ENCODE measurements at regions not wholly inside any gene's neighbourhood (a gene's known extent, or its start where the extent isn't known, plus 50 kb on each side); places are given as distances from the start of the nearest gene placed in this dataset.
"Not testable (repeated sequence)": the region's sequence is repeated elsewhere in the genome, so short reads cannot be mapped to it uniquely, and the experiment has no call there.

DNA sequence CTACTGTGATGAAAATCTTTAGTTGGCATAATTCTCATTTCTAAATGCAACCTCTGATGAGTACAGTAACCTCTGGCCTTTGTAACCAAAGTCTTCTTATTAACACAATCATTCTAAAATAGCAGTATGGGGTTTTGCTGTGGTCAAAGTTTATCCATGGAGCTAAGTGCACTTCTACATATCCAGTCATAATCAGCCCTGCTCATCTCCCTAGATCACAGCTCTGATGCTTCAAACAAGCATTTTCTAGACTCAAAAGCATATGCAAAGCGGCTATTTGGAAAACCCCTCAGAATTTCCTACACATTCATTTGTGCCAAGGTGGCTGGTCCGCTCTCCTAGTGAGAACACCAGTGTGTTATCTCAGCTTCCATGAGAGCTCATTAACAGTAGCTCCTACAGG, 418.6 kb downstream of the MRPL39 start:
- ATAC-seq (ENCODE audit: low FRiP score in 2 of 2) (no peak), DNase-seq (no peak)
- no peak overlapping the region for H3K4me3 ChIP-seq
- no peaks in the 10 kb centered on the region for H3K9me3 ChIP-seq
- no peak overlapping the region for H3K27ac ChIP-seq
- no peaks in the 10 kb centered on the region for H3K36me3 ChIP-seq
- no peaks in the 10 kb centered on the region for H3K27me3 ChIP-seq
- TF ChIP-seq POLR2AphosphoS5 (IDR thresholded peaks at IDR 0.05) (no peak), EP300 (IDR thresholded peaks at IDR 0.05) (no peak), POLR2A (IDR thresholded peaks at IDR 0.05) (no peak)
- TF ChIP-seq, protein P1, sequence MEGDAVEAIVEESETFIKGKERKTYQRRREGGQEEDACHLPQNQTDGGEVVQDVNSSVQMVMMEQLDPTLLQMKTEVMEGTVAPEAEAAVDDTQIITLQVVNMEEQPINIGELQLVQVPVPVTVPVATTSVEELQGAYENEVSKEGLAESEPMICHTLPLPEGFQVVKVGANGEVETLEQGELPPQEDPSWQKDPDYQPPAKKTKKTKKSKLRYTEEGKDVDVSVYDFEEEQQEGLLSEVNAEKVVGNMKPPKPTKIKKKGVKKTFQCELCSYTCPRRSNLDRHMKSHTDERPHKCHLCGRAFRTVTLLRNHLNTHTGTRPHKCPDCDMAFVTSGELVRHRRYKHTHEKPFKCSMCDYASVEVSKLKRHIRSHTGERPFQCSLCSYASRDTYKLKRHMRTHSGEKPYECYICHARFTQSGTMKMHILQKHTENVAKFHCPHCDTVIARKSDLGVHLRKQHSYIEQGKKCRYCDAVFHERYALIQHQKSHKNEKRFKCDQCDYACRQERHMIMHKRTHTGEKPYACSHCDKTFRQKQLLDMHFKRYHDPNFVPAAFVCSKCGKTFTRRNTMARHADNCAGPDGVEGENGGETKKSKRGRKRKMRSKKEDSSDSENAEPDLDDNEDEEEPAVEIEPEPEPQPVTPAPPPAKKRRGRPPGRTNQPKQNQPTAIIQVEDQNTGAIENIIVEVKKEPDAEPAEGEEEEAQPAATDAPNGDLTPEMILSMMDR (IDR thresholded peaks at IDR 0.05): no peak
- 71 to 80% methylated on average over 2 of the region's 2 CpGs for WGBS, 2 donors
- no peaks in the 10 kb centered on the region for H3K4me1 ChIP-seq

DNA sequence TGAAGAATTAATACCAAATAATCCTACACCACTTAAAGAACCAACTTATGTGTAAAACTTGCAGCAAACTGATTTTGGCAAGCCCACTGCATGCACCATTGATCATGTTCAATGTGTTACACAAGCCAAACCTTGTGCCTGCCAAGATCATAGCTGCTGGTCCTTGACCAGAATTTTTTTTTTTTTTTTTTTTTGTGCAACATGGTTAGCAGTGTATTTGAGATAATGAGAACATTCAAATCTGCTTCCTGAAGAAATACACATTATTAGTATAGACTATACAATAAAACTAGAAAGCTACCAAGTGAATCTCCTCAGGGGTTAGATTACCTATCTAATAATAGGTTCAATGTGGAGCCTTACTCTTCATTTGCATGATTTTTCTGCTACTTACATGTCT, 421.0 kb downstream of the MRPL39 start:
- H3K9me3 ChIP-seq: no peaks in the 10 kb centered on the region
- no peak overlapping the region for H3K27ac ChIP-seq
- no peak for ATAC-seq (ENCODE audit: low FRiP score in 2 of 2)
- no peak for DNase-seq
- TF ChIP-seq, protein P1 (IDR thresholded peaks at IDR 0.05): no peak
- TF ChIP-seq EP300 (IDR thresholded peaks at IDR 0.05) (no peak), POLR2AphosphoS5 (IDR thresholded peaks at IDR 0.05) (no peak), POLR2A (IDR thresholded peaks at IDR 0.05) (no peak)
- H3K4me1 ChIP-seq: no peaks in the 10 kb centered on the region
- no peak overlapping the region for H3K4me3 ChIP-seq
- H3K36me3 ChIP-seq: no peaks in the 10 kb centered on the region
- H3K27me3 ChIP-seq: no peaks in the 10 kb centered on the region

DNA sequence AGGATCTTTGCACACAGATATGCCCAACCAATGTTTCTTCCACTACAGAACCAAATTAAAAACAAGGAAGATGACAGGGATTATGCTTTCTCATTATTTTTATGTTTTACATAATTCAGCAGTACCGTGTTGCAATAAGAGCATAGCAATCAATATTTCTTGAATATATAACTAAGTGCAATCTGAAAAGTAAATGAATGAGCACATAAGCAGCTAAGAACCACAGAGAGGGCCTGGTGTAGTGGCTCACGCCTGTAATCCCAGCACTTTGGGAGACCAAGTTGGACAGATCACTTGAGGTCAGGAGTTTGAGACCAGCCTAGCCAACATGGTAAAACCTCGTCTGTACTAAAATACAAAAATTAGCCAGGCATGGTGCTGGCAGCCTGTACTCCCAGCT, 423.7 kb downstream of the MRPL39 start:
- H3K4me1 ChIP-seq: no peaks in the 10 kb centered on the region
- DNase-seq: no peak
- ATAC-seq (ENCODE audit: low FRiP score in 2 of 2): no peak

DNA sequence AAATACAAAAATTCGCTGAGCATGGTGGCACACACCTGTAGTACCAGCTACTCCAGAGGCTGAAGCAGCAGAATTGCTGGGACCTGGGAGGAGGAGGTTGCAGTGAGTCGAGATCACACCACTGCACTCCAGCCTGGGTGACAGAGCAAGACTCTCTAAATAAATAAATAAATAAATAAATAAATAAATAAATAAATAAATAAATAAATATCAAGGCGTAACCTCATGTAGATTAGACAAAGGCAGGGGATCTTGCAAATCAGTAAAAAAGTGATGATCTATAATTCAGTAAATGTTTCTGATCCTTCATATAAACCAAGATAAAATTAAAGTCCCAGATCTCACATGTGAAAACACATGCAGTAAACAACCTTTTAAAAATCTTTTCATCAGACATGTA, 425.6 kb downstream of the MRPL39 start:
- not testable (repeated sequence) for H3K4me1 ChIP-seq; H3K27me3 ChIP-seq; H3K36me3 ChIP-seq; H3K27ac ChIP-seq; ATAC-seq (ENCODE audit: low FRiP score in 2 of 2); H3K4me3 ChIP-seq; DNase-seq; H3K9me3 ChIP-seq
- 79 to 89% methylated on average over 3 of the region's 3 CpGs for WGBS, 2 donors

More for the DNA sequence above, 423.7 kb downstream of the MRPL39 start:
- Histone ChIP-seq H3K27me3 (no peaks in the 10 kb centered on the region), H3K27ac (no peak overlapping the region), H3K9me3 (no peaks in the 10 kb centered on the region), H3K4me3 (no peak overlapping the region), H3K36me3 (no peaks in the 10 kb centered on the region)
- TF ChIP-seq POLR2A (IDR thresholded peaks at IDR 0.05) (no peak), POLR2AphosphoS5 (IDR thresholded peaks at IDR 0.05) (no peak), EP300 (IDR thresholded peaks at IDR 0.05) (no peak)
- TF ChIP-seq, protein P1 (IDR thresholded peaks at IDR 0.05): no peak
- 77 to 85% methylated on average over 3 of the region's 3 CpGs for whole genome bisulfite sequencing, 2 donors

DNA sequence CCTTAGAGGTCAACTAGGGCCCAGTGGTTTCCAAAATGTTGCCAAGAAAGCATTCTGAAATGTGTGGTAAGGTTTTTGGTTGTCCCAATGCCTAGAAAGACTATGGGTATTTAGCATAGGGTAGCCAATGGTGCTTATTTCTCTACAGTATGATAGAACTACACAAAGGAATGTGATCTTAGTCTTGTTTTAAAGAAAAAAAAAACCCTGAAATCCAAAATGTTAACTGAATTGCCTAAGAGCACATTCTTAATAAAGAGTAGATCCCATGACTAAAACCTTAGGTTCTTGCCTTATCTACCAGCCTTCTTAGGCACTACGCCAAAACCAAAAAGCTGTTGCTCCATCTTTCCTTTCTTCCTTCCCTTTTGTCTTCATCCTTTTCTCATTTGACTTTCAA, 428.2 kb downstream of the MRPL39 start:
- Histone ChIP-seq H3K4me3 (no peak overlapping the region), H3K27ac (no peak overlapping the region), H3K27me3 (no peaks in the 10 kb centered on the region), H3K9me3 (no peaks in the 10 kb centered on the region), H3K36me3 (no peaks in the 10 kb centered on the region), H3K4me1 (no peaks in the 10 kb centered on the region)
- DNase-seq (no peak), ATAC-seq (ENCODE audit: low FRiP score in 2 of 2) (no peak)
- WGBS, 2 donors: 73 to 76% methylated on average over 1 of the region's 1 CpG
- no peak for TF ChIP-seq POLR2AphosphoS5 (IDR thresholded peaks at IDR 0.05)
- TF ChIP-seq, protein P1 (IDR thresholded peaks at IDR 0.05): no peak
- TF ChIP-seq EP300 (IDR thresholded peaks at IDR 0.05): no peak
- no peak for TF ChIP-seq POLR2A (IDR thresholded peaks at IDR 0.05)
